H9 (cell line): ENCODE measurements at regions not wholly inside any gene's neighbourhood (a gene's known extent, or its start where the extent isn't known, plus 50 kb on each side); places are given as distances from the start of the nearest gene placed in this dataset.

Experiments
- DNase-seq: peaks from one replicate; pipeline ENCODE4 v3.0.0-alpha.2; 2017
- H2AFZ ChIP-seq: one replicate; pipeline ENCODE4 v1.6.1; 2013; ENCODE audit warnings: mild to moderate bottlenecking, low read length, control low read depth, moderate library complexity
- H2AK5ac ChIP-seq: 2 replicates; pipeline ENCODE4 v1.6.1; 2013; ENCODE audit warnings: low read length, control low read depth, mixed read lengths; ENCODE audit not compliant: insufficient read length
- H2BK120ac ChIP-seq: one replicate; pipeline ENCODE4 v1.6.1; 2013; ENCODE audit warnings: low read depth, mild to moderate bottlenecking, low read length, control low read depth, inconsistent platforms; ENCODE audit not compliant: poor library complexity, severe bottlenecking
- H2BK12ac ChIP-seq: 2 replicates; pipeline ENCODE4 v1.6.1; 2013; ENCODE audit warnings: low read length, control low read depth, mixed read lengths, low read depth; ENCODE audit not compliant: insufficient read length
- H2BK15ac ChIP-seq: 2 replicates; pipeline ENCODE4 v1.6.1; 2013; ENCODE audit warnings: low read depth, low read length, control low read depth
- H2BK20ac ChIP-seq: one replicate; pipeline ENCODE4 v1.6.1; 2013; ENCODE audit warnings: low read depth, mild to moderate bottlenecking, low read length, control low read depth, inconsistent platforms; ENCODE audit not compliant: poor library complexity, severe bottlenecking
- H2BK5ac ChIP-seq: 2 replicates; pipeline ENCODE4 v1.6.1; 2013; ENCODE audit warnings: low read length, control low read depth, mixed read lengths; ENCODE audit not compliant: insufficient read length
- H3K14ac ChIP-seq: 2 replicates; pipeline ENCODE4 v1.6.1; 2013; ENCODE audit warnings: low read length, control low read depth; ENCODE audit not compliant: insufficient read depth
- H3K18ac ChIP-seq: 2 replicates; pipeline ENCODE4 v1.6.1; 2013; ENCODE audit warnings: low read depth, mild to moderate bottlenecking, mixed read lengths, low read length, control low read depth; ENCODE audit not compliant: insufficient read length
- H3K23ac ChIP-seq: 2 replicates; pipeline ENCODE4 v1.6.1; 2013; ENCODE audit warnings: low read length, control low read depth, mixed read lengths, low read depth; ENCODE audit not compliant: insufficient read length
- H3K23me2 ChIP-seq: 2 replicates; pipeline ENCODE4 v1.6.1; 2013; ENCODE audit warnings: low read depth, mild to moderate bottlenecking, mixed read lengths, low read length, control low read depth; ENCODE audit not compliant: insufficient read length, poor library complexity, severe bottlenecking
- H3K27ac ChIP-seq: 2 replicates; pipeline ENCODE4 v1.5.1; 2013; ENCODE audit warnings: low read length, control low read depth, mixed read lengths, low read depth; ENCODE audit not compliant: insufficient read length
- H3K27me3 ChIP-seq: 2 replicates; pipeline ENCODE4 v1.6.1; 2013; ENCODE audit warnings: low read length, control low read depth, inconsistent platforms; ENCODE audit not compliant: insufficient read depth
- H3K4ac ChIP-seq: 2 replicates; pipeline ENCODE4 v1.6.1; 2013; ENCODE audit warnings: low read depth, mild to moderate bottlenecking, control low read depth, inconsistent platforms, low read length, moderate library complexity
- H3K4me1 ChIP-seq: 2 replicates; pipeline ENCODE4 v1.6.1; 2013; ENCODE audit warnings: low read length, control low read depth, inconsistent platforms; ENCODE audit not compliant: insufficient read depth
- H3K4me2 ChIP-seq: 2 replicates; pipeline ENCODE4 v1.6.1; 2013; ENCODE audit warnings: low read length, control low read depth, mixed read lengths; ENCODE audit not compliant: insufficient read length, insufficient read depth
- H3K56ac ChIP-seq: 2 replicates; pipeline ENCODE4 v1.6.1; 2013; ENCODE audit warnings: low read depth, mild to moderate bottlenecking, mixed read lengths, low read length, control low read depth; ENCODE audit not compliant: insufficient read length
- H3K79me1 ChIP-seq: 2 replicates; pipeline ENCODE4 v1.6.1; 2013; ENCODE audit warnings: low read depth, mild to moderate bottlenecking, moderate library complexity, low read length, control low read depth, inconsistent platforms; ENCODE audit not compliant: insufficient read depth, poor library complexity, severe bottlenecking
- H3K79me2 ChIP-seq: 2 replicates; pipeline ENCODE4 v1.6.1; 2013; ENCODE audit warnings: low read length, control low read depth, inconsistent platforms; ENCODE audit not compliant: insufficient read depth
- H3K9ac ChIP-seq: 2 replicates; pipeline ENCODE4 v1.6.1; 2013; ENCODE audit warnings: low read length, control low read depth, mixed read lengths; ENCODE audit not compliant: insufficient read length; ENCODE audit errors: extremely low read depth
- H3K9me3 ChIP-seq: one replicate; pipeline ENCODE4 v1.6.1; 2013; ENCODE audit warnings: low read depth, low read length, inconsistent platforms; ENCODE audit not compliant: control insufficient read depth
- H3T11ph ChIP-seq: one replicate; pipeline ENCODE4 v1.6.1; 2013; ENCODE audit warnings: mild to moderate bottlenecking, low read length, control low read depth, inconsistent platforms
- H4K20me1 ChIP-seq: one replicate; pipeline ENCODE4 v1.6.1; 2013; ENCODE audit not compliant: control insufficient read depth, insufficient read length, insufficient read depth
- H4K5ac ChIP-seq: 2 replicates; pipeline ENCODE4 v1.6.1; 2013; ENCODE audit warnings: low read depth, mild to moderate bottlenecking, mixed read lengths, low read length, control low read depth; ENCODE audit not compliant: insufficient read length
- H4K8ac ChIP-seq: replicated peaks from 2 replicates; pipeline ENCODE4 v1.6.1; 2013; ENCODE audit warnings: low read length, control low read depth, mixed read lengths, low read depth; ENCODE audit not compliant: insufficient read length
- H4K91ac ChIP-seq: 2 replicates; pipeline ENCODE4 v1.6.1; 2013; ENCODE audit warnings: low read depth, mild to moderate bottlenecking, moderate library complexity, mixed read lengths, low read length, control low read depth; ENCODE audit not compliant: insufficient read length
- H3K27ac Mint-ChIP-seq, 3 experiments: 2 replicates in 2 of 3; 3 replicates in 1 of 3; pipeline ENCODE4 v1.8.0; 2020 to 2021; ENCODE audit warnings: mixed read lengths in 3 of 3, mild to moderate bottlenecking in 1 of 3, moderate library complexity in 1 of 3
- H3K27me3 Mint-ChIP-seq: 2 replicates; pipeline ENCODE4 v1.8.0; 2021; ENCODE audit warnings: low read depth, mild to moderate bottlenecking, moderate library complexity, mixed read lengths
- H3K36me3 Mint-ChIP-seq, 3 experiments: 2 replicates in 2 of 3; 3 replicates in 1 of 3; pipeline ENCODE4 v1.8.0; 2020 to 2021; ENCODE audit warnings: low read depth in 3 of 3, mixed read lengths in 3 of 3; ENCODE audit not compliant: insufficient read depth in 1 of 3
- H3K4me1 Mint-ChIP-seq, 2 experiments: 2 replicates each; pipeline ENCODE4 v1.8.0; 2020; ENCODE audit warnings: mixed read lengths in 2 of 2
- H3K4me3 Mint-ChIP-seq, 2 experiments: 2 replicates in 1 of 2; 3 replicates in 1 of 2; pipeline ENCODE4 v1.8.0; 2020 to 2021; ENCODE audit warnings: mild to moderate bottlenecking in 2 of 2, mixed read lengths in 2 of 2, moderate library complexity in 1 of 2
- H3K9me3 Mint-ChIP-seq, 2 experiments: 2 replicates in 1 of 2; 3 replicates in 1 of 2; pipeline ENCODE4 v1.8.0; 2020; ENCODE audit warnings: mild to moderate bottlenecking in 2 of 2, mixed read lengths in 2 of 2, moderate library complexity in 1 of 2
- CTCF ChIP-seq: fragments of 200-600 bp; sonication (generic); conservative IDR thresholded peaks from 3 replicates; pipeline ENCODE4 v1.8.0; 2021; ENCODE audit warnings: antibody characterized with exemption, mild to moderate bottlenecking
- WGBS: extraction: QIAGEN DNeasy Blood & Tissue Kit; methylation state at CpG from one replicate; pipeline ENCODE4 v1.1.7; 2013; ENCODE audit warnings: missing lambda C conversion rate, low lambda C conversion rate, mixed read lengths; ENCODE audit not compliant: insufficient read length; ENCODE audit errors: extremely low coverage; 5-methylcytosine and 5-hydroxymethylcytosine counted together

GRCh38 chr14:87351007-87351406, 642.0 kb downstream of the GALC start:
- H3K9me3 Mint-ChIP-seq: peaks cover 3 to 4% of the 10 kb centered on the region in 2 experiments; a peak in 3 of 5 replicates
- no peak overlapping the region for H3K4me3 Mint-ChIP-seq
- Histone ChIP-seq H3K27ac (no peak overlapping the region), H3K14ac (no peak overlapping the region), H2AK5ac (no peak overlapping the region), H4K5ac (no peak overlapping the region), H3T11ph (no peak overlapping the region), H3K27me3 (no peaks in the 10 kb centered on the region), H3K9me3 (no peaks in the 10 kb centered on the region), H3K9ac (no peak overlapping the region), H2BK20ac (no peak overlapping the region), H3K18ac (no peak overlapping the region), H2BK12ac (no peak overlapping the region), H3K79me1 (no peaks in the 10 kb centered on the region), H2BK5ac (no peak overlapping the region), H3K79me2 (no peaks in the 10 kb centered on the region), H4K20me1 (no peaks in the 10 kb centered on the region), H3K23ac (no peak overlapping the region), H3K4ac (no peak overlapping the region), H4K91ac (no peak overlapping the region), H2BK120ac (no peak overlapping the region), H3K4me2 (no peak overlapping the region), H3K23me2 (no peaks in the 10 kb centered on the region), H2AFZ (no peak overlapping the region), H3K56ac (no peak overlapping the region), H3K4me1 (no peaks in the 10 kb centered on the region), H2BK15ac (no peak overlapping the region), H4K8ac (no peak overlapping the region)
- no peak overlapping the region for H3K27ac Mint-ChIP-seq
- H3K36me3 Mint-ChIP-seq: no peaks in the 10 kb centered on the region
- H3K4me1 Mint-ChIP-seq: peaks cover 0 to 5% of the 10 kb centered on the region in 2 experiments; a peak in 1 of 4 replicates
- H3K27me3 Mint-ChIP-seq: peaks cover 2% of the 10 kb centered on the region; the same call in 1 of the 2 replicates
- no CpG with 5 or more reads among the region's 7 CpGs for WGBS
- no peak for TF ChIP-seq CTCF
- peak; percentile 45 for DNase-seq
